K562 (cell line): ENCODE measurements at regions not wholly inside any gene's neighbourhood (a gene's known extent, or its start where the extent isn't known, plus 50 kb on each side); places are given as distances from the start of the nearest gene placed in this dataset.

Source experiments
- ATF7 ChIP-seq: fragments of 450-650 bp; IDR thresholded peaks from 2 replicates; pipeline ENCODE4 v1.7.1; 2014; ENCODE audit warnings: mild to moderate bottlenecking, moderate library complexity
- CBFB ChIP-seq: sonication (generic); formaldehyde crosslinking; IDR thresholded peaks from 2 replicates; pipeline ENCODE4 v1.4.0; 2020; ENCODE audit warnings: mild to moderate bottlenecking, missing genetic modification reagents
- CC2D1A ChIP-seq: fragments of 450-650 bp; IDR thresholded peaks from 2 replicates; pipeline ENCODE4 v1.6.1; 2017; ENCODE audit warnings: mild to moderate bottlenecking
- E2F3 ChIP-seq: fragments of 250-450 bp; sonication (Bioruptor Pico); IDR thresholded peaks from 2 replicates; pipeline ENCODE4 v1.4.0; 2020; ENCODE audit warnings: mild to moderate bottlenecking
- ELK3 ChIP-seq: fragments of 450-650 bp; formaldehyde crosslinking; IDR thresholded peaks from 2 replicates; pipeline ENCODE4 v1.4.0; 2020; ENCODE audit warnings: mild to moderate bottlenecking
- EWSR1 ChIP-seq: fragments of 450-650 bp; IDR thresholded peaks from 2 replicates; pipeline ENCODE4 v1.6.1; 2018; ENCODE audit warnings: borderline replicate concordance, mild to moderate bottlenecking, low read depth, moderate library complexity; ENCODE audit not compliant: partially characterized antibody
- FOXJ3 ChIP-seq: sonication (generic); formaldehyde crosslinking; IDR thresholded peaks from 2 replicates; pipeline ENCODE4 v1.4.0; 2020; ENCODE audit warnings: mild to moderate bottlenecking, missing genetic modification reagents
- FUS ChIP-seq: fragments of 200-400 bp; formaldehyde crosslinking; optimal IDR thresholded peaks from 2 replicates; pipeline ENCODE3; 2017; ENCODE audit warnings: low read depth, low read length
- KAT2B ChIP-seq: IDR thresholded peaks from one replicate; pipeline ENCODE4 v1.6.1; 2012; ENCODE audit warnings: low read depth, mild to moderate bottlenecking, control low read depth, inconsistent platforms, low read length, moderate library complexity
- KHSRP ChIP-seq: fragments of 450-650 bp; IDR thresholded peaks from 2 replicates; pipeline ENCODE4 v1.6.1; 2017
- MECOM ChIP-seq: fragments of 250-450 bp; sonication (Bioruptor Pico); IDR thresholded peaks from 2 replicates; pipeline ENCODE4 v1.8.0; 2022; ENCODE audit warnings: inconsistent platforms
- NFRKB ChIP-seq: fragments of 450-650 bp; IDR thresholded peaks from 2 replicates; pipeline ENCODE4 v1.6.1; 2016; ENCODE audit warnings: low read depth
- NONO ChIP-seq, 2 experiments: fragments of 200-400 bp in 1 of 2; fragments of 450-650 bp in 1 of 2; formaldehyde crosslinking in 1 of 2; IDR thresholded peaks; 2 replicates each; pipeline ENCODE4 v1.6.1; 2017; ENCODE audit warnings: low read depth in 2 of 2, mild to moderate bottlenecking in 2 of 2, moderate library complexity in 2 of 2, low read length in 1 of 2
- NR2F6 ChIP-seq: fragments of 450-650 bp; formaldehyde crosslinking; IDR thresholded peaks from 2 replicates; pipeline ENCODE4 v1.4.0; 2020; ENCODE audit warnings: mild to moderate bottlenecking
- POLR2G ChIP-seq: fragments of 200-400 bp; formaldehyde crosslinking; IDR thresholded peaks from 2 replicates; pipeline ENCODE4 v1.6.1; 2017; ENCODE audit warnings: low read depth, mild to moderate bottlenecking, antibody characterized with exemption, low read length, moderate library complexity
- PPARD ChIP-seq: fragments of 250-450 bp; sonication (Bioruptor Pico); IDR thresholded peaks from 2 replicates; pipeline ENCODE4 v1.8.0; 2022; ENCODE audit warnings: inconsistent platforms, mild to moderate bottlenecking, moderate library complexity
- PRPF4 ChIP-seq: fragments of 200-400 bp; formaldehyde crosslinking; IDR thresholded peaks from one replicate; pipeline ENCODE4 v1.6.1; 2017; ENCODE audit warnings: low read length, low read depth, mild to moderate bottlenecking; ENCODE audit not compliant: insufficient read depth, poor library complexity, severe bottlenecking
- RNF2 ChIP-seq: sonication (generic); IDR thresholded peaks from 2 replicates; pipeline ENCODE4 v1.6.1; 2016
- U2AF1 ChIP-seq: fragments of 200-400 bp; formaldehyde crosslinking; optimal IDR thresholded peaks from 2 replicates; pipeline ENCODE3; 2017; ENCODE audit warnings: mild to moderate bottlenecking, low read depth, low read length, moderate library complexity
- ZKSCAN3 ChIP-seq: fragments of 250-450 bp; sonication (Bioruptor Pico); IDR thresholded peaks from 2 replicates; pipeline ENCODE4 v1.4.0; 2020
- ZNF347 ChIP-seq: fragments of 450-650 bp; formaldehyde crosslinking; IDR thresholded peaks from 2 replicates; pipeline ENCODE4 v1.4.0; 2020; ENCODE audit warnings: low read depth, mild to moderate bottlenecking, moderate library complexity
- ZNF584 ChIP-seq: fragments of 200-800 bp; sonication (Bioruptor generic); IDR thresholded peaks from 2 replicates; pipeline ENCODE4 v1.6.1; 2016; ENCODE audit warnings: low read depth, mild to moderate bottlenecking, missing genetic modification characterization, missing compliant biosample characterization
- TF ChIP-seq, protein P1 (sequence below): fragments of 450-650 bp; IDR thresholded peaks from 2 replicates; pipeline ENCODE4 v1.6.1; 2016; ENCODE audit warnings: low read depth, mild to moderate bottlenecking, moderate library complexity
- TF ChIP-seq, protein P2 (sequence below): sonication (generic); formaldehyde crosslinking; IDR thresholded peaks from 2 replicates; pipeline ENCODE4 v1.9.0; 2022; ENCODE audit warnings: mild to moderate bottlenecking, missing genetic modification reagents
- TF ChIP-seq, protein P3 (sequence below): fragments of 450-650 bp; IDR thresholded peaks from 2 replicates; pipeline ENCODE4 v1.6.1; 2018; ENCODE audit not compliant: partially characterized antibody

DNA sequence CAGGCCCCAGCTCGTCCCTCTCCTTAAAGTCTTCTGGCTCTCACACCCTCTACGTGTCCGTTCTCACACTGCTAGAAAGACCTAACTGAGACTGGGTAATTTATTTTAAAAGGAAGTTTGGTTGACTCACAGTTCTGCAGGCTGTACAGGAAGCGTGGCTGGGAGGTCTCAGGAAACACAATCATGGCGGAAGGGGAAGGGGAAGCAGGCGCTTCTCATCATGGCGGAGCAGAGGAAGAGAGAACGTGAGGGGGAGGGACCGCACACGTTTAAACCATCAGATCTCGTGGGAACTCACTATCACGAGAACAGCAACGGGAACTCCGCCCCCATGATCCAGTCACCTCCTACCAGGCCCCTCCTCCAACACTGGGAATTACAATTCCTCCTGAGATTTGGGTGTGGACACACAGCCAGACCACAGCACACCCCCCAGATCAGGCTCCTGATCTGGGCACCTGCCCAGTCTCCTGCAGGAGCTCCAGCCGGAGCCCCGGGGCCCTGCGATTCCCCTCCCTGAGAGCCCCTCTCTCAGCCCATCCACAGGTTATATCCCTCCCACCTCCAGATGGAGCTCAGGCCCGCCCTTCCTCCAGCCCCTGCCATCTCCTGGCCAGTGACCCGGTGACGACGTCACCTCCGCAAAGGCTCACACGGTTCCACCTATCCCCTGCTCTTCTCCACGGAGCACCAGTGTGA lies 170.2 kb downstream of the BRD1 start (continued):
- TF ChIP-seq, protein P1, sequence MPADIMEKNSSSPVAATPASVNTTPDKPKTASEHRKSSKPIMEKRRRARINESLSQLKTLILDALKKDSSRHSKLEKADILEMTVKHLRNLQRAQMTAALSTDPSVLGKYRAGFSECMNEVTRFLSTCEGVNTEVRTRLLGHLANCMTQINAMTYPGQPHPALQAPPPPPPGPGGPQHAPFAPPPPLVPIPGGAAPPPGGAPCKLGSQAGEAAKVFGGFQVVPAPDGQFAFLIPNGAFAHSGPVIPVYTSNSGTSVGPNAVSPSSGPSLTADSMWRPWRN = no peak
- no peak for TF ChIP-seq EWSR1
- peak; percentile 70; the same call in 1 of the 2 replicates for TF ChIP-seq ATF7
- TF ChIP-seq NR2F6 (CRISPR knock-in tag) = no peak
- no peak for TF ChIP-seq NONO (IDR thresholded peaks at IDR 0.05; ENCODE audit: low read depth in 2 of 2, low read length in 1 of 2)
- no peak for TF ChIP-seq FOXJ3
- peak; percentile 93 for TF ChIP-seq NFRKB
- no peak for TF ChIP-seq U2AF1
- TF ChIP-seq RNF2 = no peak
- no peak for TF ChIP-seq PPARD (CRISPR knock-in tag)
- no peak for TF ChIP-seq ZKSCAN3
- TF ChIP-seq, protein P2, sequence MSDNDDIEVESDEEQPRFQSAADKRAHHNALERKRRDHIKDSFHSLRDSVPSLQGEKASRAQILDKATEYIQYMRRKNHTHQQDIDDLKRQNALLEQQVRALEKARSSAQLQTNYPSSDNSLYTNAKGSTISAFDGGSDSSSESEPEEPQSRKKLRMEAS = no peak; the same call in 1 of the 2 replicates
- TF ChIP-seq CBFB (CRISPR knock-in tag) = no peak
- TF ChIP-seq, protein P3, sequence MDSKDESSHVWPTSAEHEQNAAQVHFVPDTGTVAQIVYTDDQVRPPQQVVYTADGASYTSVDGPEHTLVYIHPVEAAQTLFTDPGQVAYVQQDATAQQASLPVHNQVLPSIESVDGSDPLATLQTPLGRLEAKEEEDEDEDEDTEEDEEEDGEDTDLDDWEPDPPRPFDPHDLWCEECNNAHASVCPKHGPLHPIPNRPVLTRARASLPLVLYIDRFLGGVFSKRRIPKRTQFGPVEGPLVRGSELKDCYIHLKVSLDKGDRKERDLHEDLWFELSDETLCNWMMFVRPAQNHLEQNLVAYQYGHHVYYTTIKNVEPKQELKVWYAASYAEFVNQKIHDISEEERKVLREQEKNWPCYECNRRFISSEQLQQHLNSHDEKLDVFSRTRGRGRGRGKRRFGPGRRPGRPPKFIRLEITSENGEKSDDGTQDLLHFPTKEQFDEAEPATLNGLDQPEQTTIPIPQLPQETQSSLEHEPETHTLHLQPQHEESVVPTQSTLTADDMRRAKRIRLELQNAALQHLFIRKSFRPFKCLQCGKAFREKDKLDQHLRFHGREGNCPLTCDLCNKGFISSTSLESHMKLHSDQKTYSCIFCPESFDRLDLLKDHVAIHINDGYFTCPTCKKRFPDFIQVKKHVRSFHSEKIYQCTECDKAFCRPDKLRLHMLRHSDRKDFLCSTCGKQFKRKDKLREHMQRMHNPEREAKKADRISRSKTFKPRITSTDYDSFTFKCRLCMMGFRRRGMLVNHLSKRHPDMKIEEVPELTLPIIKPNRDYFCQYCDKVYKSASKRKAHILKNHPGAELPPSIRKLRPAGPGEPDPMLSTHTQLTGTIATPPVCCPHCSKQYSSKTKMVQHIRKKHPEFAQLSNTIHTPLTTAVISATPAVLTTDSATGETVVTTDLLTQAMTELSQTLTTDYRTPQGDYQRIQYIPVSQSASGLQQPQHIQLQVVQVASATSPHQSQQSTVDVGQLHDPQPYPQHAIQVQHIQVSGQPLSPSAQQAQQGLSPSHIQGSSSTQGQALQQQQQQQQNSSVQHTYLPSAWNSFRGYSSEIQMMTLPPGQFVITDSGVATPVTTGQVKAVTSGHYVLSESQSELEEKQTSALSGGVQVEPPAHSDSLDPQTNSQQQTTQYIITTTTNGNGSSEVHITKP = peak; percentile 46
- TF ChIP-seq E2F3 (CRISPR knock-in tag) = no peak
- TF ChIP-seq FUS = no peak
- no peak for TF ChIP-seq KAT2B
- no peak for TF ChIP-seq MECOM (CRISPR knock-in tag)
- TF ChIP-seq POLR2G = no peak; the same call in 1 of the 2 replicates
- no peak for TF ChIP-seq KHSRP
- no peak for TF ChIP-seq ZNF347 (CRISPR knock-in tag)
- TF ChIP-seq ELK3 (CRISPR knock-in tag) = no peak
- no peak for TF ChIP-seq PRPF4
- no peak for TF ChIP-seq ZNF584 (CRISPR knock-in tag)
- no peak for TF ChIP-seq CC2D1A
